HCEC 1CT (cell line): ENCODE measurements at regions not wholly inside any gene's neighbourhood (a gene's known extent, or its start where the extent isn't known, plus 50 kb on each side); places are given as distances from the start of the nearest gene placed in this dataset.
"Not testable (repeated sequence)": the region's sequence is repeated elsewhere in the genome, so short reads cannot be mapped to it uniquely, and the experiment has no call there.

ENCODE experiments used
- DNase-seq: peaks from one replicate; pipeline ENCODE4 v3.0.0-alpha.2; 2017

- DNase-seq: peak; percentile 28
Measured at GRCh38 chrX:21225643-21226042, 148.6 kb upstream of the CNKSR2 start.

GRCh38 chrX:21228974-21229373 is 145.2 kb upstream of the CNKSR2 start:
- DNase-seq: not testable (repeated sequence)

- DNase-seq: no peak
Measured at GRCh38 chrX:21255032-21255618, 119.1 kb upstream of the CNKSR2 start.

- DNase-seq: no peak
Measured at GRCh38 chrX:21266949-21267348, 107.3 kb upstream of the CNKSR2 start.

- DNase-seq: no peak
Measured at GRCh38 chrX:21276736-21277433, 97.3 kb upstream of the CNKSR2 start.

GRCh38 chrX:21289232-21289631 is 85.0 kb upstream of the CNKSR2 start:
- DNase-seq: no peak

- DNase-seq: no peak
Measured at GRCh38 chrX:21295246-21295820, 78.9 kb upstream of the CNKSR2 start.

GRCh38 chrX:21305799-21306336 is 68.3 kb upstream of the CNKSR2 start:
- DNase-seq: no peak

GRCh38 chrX:21319323-21319722 is 54.9 kb upstream of the CNKSR2 start:
- no peak for DNase-seq
